GM13977 (cell line): ENCODE measurements at regions not wholly inside any gene's neighbourhood (a gene's known extent, or its start where the extent isn't known, plus 50 kb on each side); places are given as distances from the start of the nearest gene placed in this dataset.

Experiments
- DNase-seq: peaks from one replicate; pipeline ENCODE4 v3.0.0; 2012; ENCODE audit warnings: low spot score
- in situ Hi-C: fragments of 300-500 bp; cut with MboI; formaldehyde crosslinking; loops from one replicate; pipeline ENCODE4 v1.12.0; 2022; ENCODE audit warnings: low sequenced_read_pairs, low pct_unique_long_range_greater_than_20kb, mixed read lengths, inconsistent platforms; ENCODE audit not compliant: unreplicated experiment
- TF ChIP-seq, protein P1 (sequence below): IDR thresholded peaks from 2 replicates; pipeline ENCODE4 v1.5.1; 2012; ENCODE audit warnings: mild to moderate bottlenecking, control low read depth; ENCODE audit not compliant: insufficient read depth; ENCODE audit errors: extremely low read depth, missing control alignments

DNA sequence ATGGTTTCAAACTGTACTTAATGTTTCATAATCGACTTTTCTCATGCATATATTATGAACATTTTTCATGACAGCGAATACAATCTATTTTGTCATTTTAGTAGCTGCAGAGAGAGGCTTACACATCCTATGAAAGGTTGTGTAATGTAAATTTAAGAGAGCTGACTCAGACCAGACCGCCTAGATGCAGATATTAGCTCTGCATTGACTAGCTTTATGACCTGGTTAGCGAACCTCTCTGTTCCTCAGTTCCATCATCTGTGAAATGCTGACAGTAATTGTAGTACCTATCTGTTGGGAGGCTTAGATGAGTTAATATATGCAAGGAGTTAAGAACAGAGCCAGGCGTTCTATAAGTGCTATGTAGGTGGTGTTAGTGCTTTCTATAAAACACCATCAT is 116.2 kb upstream of the RASGRP1 start:
- no peak for DNase-seq
- in situ Hi-C loops = no loop called here
- TF ChIP-seq, protein P1, sequence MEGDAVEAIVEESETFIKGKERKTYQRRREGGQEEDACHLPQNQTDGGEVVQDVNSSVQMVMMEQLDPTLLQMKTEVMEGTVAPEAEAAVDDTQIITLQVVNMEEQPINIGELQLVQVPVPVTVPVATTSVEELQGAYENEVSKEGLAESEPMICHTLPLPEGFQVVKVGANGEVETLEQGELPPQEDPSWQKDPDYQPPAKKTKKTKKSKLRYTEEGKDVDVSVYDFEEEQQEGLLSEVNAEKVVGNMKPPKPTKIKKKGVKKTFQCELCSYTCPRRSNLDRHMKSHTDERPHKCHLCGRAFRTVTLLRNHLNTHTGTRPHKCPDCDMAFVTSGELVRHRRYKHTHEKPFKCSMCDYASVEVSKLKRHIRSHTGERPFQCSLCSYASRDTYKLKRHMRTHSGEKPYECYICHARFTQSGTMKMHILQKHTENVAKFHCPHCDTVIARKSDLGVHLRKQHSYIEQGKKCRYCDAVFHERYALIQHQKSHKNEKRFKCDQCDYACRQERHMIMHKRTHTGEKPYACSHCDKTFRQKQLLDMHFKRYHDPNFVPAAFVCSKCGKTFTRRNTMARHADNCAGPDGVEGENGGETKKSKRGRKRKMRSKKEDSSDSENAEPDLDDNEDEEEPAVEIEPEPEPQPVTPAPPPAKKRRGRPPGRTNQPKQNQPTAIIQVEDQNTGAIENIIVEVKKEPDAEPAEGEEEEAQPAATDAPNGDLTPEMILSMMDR = no peak

DNA sequence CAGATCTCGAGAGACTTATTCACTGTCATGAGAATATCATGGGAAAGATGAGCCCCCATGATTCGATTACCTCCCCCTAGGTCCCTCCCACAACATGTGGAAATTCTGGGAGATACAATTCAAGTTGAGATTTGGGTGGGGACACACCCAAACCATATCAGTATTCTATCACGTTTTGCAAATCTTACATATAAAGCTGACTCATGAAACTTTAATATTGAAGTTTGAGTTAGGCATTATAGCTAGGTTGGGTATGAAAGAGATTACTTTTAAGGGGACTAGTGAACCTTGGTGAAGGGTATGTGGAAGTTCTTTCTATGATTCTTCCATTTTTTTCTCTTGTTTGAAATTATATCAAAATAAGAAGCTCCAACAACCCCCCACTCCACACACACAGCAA is 117.7 kb upstream of the RASGRP1 start:
- in situ Hi-C loops = no loop called here
- TF ChIP-seq, protein P1 = no peak
- DNase-seq = no peak

DNA sequence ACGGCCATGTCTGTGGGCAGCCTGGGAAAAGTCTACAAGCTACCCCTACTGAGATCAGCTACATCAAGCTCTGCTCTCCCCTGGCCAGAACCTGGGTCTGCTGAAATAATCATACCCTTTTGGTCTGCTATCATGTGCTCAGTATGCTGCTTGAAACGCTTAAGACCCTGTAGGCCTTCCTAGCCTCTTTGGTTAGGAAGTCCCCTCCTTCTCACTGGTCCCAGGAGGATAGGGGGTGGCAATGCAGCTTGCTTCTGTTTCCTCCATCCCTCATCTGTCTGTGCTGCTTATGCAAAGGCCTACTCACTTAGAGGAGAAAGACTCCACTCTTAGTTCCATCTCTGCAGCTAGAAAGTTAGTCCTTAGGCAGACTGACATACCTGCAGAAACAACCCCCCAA is 118.2 kb upstream of the RASGRP1 start:
- in situ Hi-C loops = no loop called here
- TF ChIP-seq, protein P1 = no peak
- DNase-seq = no peak

DNA sequence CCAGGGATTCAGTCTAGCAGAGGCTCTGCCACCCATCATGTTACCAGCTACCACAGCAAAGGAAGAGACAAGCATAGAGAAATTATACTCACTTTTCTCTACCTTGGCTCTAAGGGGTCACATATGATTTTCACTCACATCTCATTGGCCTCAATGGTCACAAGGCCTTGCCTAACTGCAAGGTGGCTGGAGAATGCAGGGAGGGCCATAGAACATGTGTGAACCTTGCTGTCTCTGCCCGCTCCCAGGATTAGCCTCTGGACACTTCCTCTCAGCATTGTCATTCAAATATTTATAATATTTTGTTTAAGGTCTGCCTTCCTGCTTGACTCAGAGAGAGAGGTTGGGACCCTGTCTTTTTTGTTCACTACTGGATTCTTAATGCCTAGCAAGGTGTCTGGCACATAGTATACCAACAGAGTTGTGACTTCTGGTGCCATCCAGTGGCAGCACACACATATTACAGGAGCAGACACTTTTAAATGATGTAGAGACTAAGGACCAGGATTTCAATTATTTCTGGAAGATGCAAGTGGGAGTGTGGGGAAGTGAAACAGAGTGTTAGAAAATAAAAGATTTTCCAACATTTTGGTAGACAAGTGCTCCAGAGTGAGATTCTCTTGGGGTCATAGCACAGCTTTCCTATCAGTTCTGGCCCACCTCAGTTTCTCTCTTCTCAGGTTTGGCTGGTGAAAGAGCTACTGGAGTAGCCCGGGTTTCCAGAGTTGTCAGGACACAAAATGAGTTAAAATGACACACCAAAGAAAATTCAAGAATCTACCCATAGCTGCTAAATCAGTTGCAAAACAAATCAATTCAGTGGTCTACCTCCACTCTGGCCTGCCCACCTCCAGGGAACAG is 119.0 kb upstream of the RASGRP1 start:
- peak; percentile 30 for DNase-seq
- in situ Hi-C loops = no loop called here
- TF ChIP-seq, protein P1 = peak; percentile 86

DNA sequence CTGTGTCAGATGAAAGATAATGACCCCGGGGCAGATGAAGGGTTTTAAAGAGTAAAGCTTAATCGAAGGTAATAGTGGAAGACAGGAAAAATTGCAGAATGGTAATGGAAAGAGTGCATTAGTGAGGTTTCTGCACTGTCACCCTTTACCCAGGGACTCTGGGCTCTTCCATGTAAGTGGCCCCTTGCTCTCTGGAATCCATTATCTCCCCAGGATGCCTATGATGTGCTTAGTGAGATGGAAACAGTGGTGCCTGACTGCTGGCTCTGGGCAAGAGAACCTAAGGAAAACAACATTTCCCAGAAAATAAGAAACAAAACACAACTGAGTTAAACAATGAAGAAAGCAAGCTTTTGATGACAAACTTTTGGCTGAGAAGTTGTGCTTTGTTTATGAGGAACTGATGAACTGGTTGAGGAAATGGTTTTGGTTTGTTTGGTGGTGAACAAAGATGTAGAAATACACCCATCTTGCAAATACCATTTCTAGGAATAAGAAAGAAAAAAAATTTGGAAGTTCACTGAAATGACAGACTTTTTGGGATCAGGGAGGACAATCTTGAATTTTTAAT is 119.9 kb upstream of the RASGRP1 start:
- TF ChIP-seq, protein P1 = no peak
- no peak for DNase-seq
- in situ Hi-C loops = no loop called here

DNA sequence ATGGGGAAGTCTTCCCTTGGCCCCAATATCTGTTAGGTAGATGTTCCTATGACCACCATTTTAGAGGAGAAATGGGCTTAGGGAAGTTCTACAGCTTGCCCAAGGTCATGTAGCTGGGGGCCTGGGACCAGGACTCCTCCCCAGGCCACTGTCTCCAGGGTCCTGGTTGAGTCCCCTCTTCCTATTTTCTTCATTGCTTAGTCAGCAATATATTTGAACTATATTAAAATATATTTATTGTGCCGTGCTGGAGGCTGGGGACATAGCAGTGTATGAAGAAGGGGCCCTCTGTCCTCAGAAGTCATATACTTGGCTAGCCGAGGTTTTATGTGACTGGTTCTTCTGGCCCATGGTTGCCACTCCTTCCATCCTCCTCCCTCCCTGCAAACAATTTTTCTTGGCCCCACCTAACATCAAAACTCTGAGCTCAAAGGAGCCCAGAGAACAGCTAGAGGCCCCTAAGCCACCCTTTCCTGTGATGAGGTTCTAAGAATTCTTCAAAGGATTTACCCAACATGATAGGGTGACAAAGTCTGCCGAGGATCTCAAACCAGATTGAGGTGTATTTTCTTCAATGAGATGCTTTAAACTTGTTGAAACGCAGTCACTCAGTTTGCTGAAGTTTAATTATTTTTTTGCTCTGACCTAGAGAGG is 121.2 kb upstream of the RASGRP1 start:
- in situ Hi-C loops = no loop called here
- DNase-seq = no peak
- TF ChIP-seq, protein P1 = no peak
